HepG2 (cell line): ENCODE measurements at regions not wholly inside any gene's neighbourhood (a gene's known extent, or its start where the extent isn't known, plus 50 kb on each side); places are given as distances from the start of the nearest gene placed in this dataset.

Source experiments
- BORCS8-MEF2B ChIP-seq: sonication (generic); formaldehyde crosslinking; IDR thresholded peaks from 2 replicates; pipeline ENCODE4 v1.8.0; 2022; ENCODE audit warnings: mild to moderate bottlenecking, missing genetic modification reagents
- ESRRA ChIP-seq: sonication (generic); formaldehyde crosslinking; IDR thresholded peaks from 2 replicates; pipeline ENCODE4 v1.5.1; 2020; ENCODE audit warnings: mild to moderate bottlenecking, low read depth, missing genetic modification reagents
- GFI1 ChIP-seq: sonication (generic); formaldehyde crosslinking; IDR thresholded peaks from 2 replicates; pipeline ENCODE4 v1.5.0; 2020; ENCODE audit warnings: missing genetic modification reagents, mild to moderate bottlenecking, borderline replicate concordance
- HES4 ChIP-seq: sonication (generic); formaldehyde crosslinking; IDR thresholded peaks from 2 replicates; pipeline ENCODE4 v1.9.0; 2021; ENCODE audit warnings: mild to moderate bottlenecking, missing genetic modification reagents, borderline replicate concordance
- MIER3 ChIP-seq: IDR thresholded peaks from 2 replicates; pipeline ENCODE4 v1.6.1; 2016; ENCODE audit warnings: missing compliant biosample characterization, borderline replicate concordance
- NONO ChIP-seq, 2 experiments: fragments of 450-650 bp in 1 of 2; sonication (generic) in 1 of 2; formaldehyde crosslinking in 1 of 2; IDR thresholded peaks in 1 of 2; conservative IDR thresholded peaks in 1 of 2; 2 replicates each; pipeline versions ENCODE4 v1.6.1 to v1.8.0; 2017 to 2022; ENCODE audit warnings: mild to moderate bottlenecking in 1 of 2, missing genetic modification reagents in 1 of 2, moderate library complexity in 1 of 2
- SAP130 ChIP-seq: IDR thresholded peaks from 2 replicates; pipeline ENCODE4 v1.6.1; 2016; ENCODE audit warnings: low read depth
- SOX13 ChIP-seq, 3 experiments: fragments of 450-650 bp in 1 of 3; sonication (generic) in 1 of 3; formaldehyde crosslinking in 1 of 3; IDR thresholded peaks in 2 of 3; conservative IDR thresholded peaks in 1 of 3; 2 replicates each; pipeline versions ENCODE4 v1.5.0 to v1.6.1; 2016 to 2020; ENCODE audit warnings: antibody characterized with exemption in 1 of 3, mild to moderate bottlenecking in 1 of 3, missing compliant biosample characterization in 1 of 3, missing genetic modification reagents in 1 of 3, moderate library complexity in 1 of 3
- SP1 ChIP-seq, 2 experiments: fragments of 450-650 bp in 1 of 2; sonication (generic) in 1 of 2; formaldehyde crosslinking in 1 of 2; IDR thresholded peaks; 2 replicates each; pipeline versions ENCODE4 v1.4.0 to v1.6.1; 2016 to 2020; ENCODE audit warnings: missing genetic modification reagents in 1 of 2
- ZC3H13 ChIP-seq: sonication (generic); formaldehyde crosslinking; IDR thresholded peaks from 2 replicates; pipeline ENCODE4 v1.8.1; 2023; ENCODE audit warnings: mild to moderate bottlenecking, missing genetic modification reagents, moderate library complexity
- ZNF121 ChIP-seq: sonication (generic); formaldehyde crosslinking; IDR thresholded peaks from 2 replicates; pipeline ENCODE4 v1.5.0; 2020; ENCODE audit warnings: mild to moderate bottlenecking, missing genetic modification reagents
- ZNF3 ChIP-seq: IDR thresholded peaks from 2 replicates; pipeline ENCODE4 v1.7.0; 2017; ENCODE audit warnings: inconsistent platforms
- ZNF772 ChIP-seq: sonication (generic); formaldehyde crosslinking; IDR thresholded peaks from 2 replicates; pipeline ENCODE4 v1.5.0; 2020; ENCODE audit warnings: mild to moderate bottlenecking, missing genetic modification reagents
- TF ChIP-seq, protein P1 (sequence below): sonication (generic); formaldehyde crosslinking; IDR thresholded peaks from 2 replicates; pipeline ENCODE4 v1.4.0; 2020; ENCODE audit warnings: missing genetic modification reagents
- TF ChIP-seq, protein P2 (sequence below): sonication (generic); formaldehyde crosslinking; IDR thresholded peaks from 2 replicates; pipeline ENCODE4 v1.9.0; 2021; ENCODE audit warnings: missing genetic modification reagents, borderline replicate concordance
- TF ChIP-seq, protein P3 (sequence below): sonication (generic); formaldehyde crosslinking; conservative IDR thresholded peaks from 2 replicates; pipeline ENCODE4 v1.8.0; 2022; ENCODE audit warnings: mild to moderate bottlenecking, moderate library complexity, missing genetic modification reagents
- TF ChIP-seq, protein P4 (sequence below): sonication (generic); formaldehyde crosslinking; IDR thresholded peaks from 2 replicates; pipeline ENCODE4 v1.8.0; 2022; ENCODE audit warnings: mild to moderate bottlenecking, missing genetic modification reagents, borderline replicate concordance
- TF ChIP-seq, protein P5 (sequence below): IDR thresholded peaks from 2 replicates; pipeline ENCODE4 v1.6.1; 2016; ENCODE audit warnings: low read depth

DNA sequence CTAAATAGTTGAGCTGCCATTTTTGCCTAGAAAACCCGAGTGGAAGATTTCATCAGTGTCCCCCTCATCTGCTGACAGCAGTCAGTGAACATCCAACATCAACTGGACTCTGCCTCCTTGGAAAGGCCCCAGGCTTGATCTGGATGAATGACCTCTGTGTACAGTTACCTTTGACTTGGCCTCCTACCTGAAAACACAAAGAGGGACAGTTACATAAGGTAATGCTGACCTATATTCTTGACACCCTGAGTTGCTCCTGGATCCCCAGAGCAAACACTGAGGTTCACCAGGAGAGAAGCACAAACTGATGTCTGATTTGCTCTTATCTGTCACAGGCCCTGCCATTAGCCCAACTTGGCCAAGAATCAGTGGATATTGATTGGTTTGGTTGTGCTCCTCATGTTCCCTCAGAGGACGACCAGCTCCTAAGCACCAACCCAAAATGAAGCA lies 138.9 kb downstream of the PROX1 start (continued):
- TF ChIP-seq, protein P1, sequence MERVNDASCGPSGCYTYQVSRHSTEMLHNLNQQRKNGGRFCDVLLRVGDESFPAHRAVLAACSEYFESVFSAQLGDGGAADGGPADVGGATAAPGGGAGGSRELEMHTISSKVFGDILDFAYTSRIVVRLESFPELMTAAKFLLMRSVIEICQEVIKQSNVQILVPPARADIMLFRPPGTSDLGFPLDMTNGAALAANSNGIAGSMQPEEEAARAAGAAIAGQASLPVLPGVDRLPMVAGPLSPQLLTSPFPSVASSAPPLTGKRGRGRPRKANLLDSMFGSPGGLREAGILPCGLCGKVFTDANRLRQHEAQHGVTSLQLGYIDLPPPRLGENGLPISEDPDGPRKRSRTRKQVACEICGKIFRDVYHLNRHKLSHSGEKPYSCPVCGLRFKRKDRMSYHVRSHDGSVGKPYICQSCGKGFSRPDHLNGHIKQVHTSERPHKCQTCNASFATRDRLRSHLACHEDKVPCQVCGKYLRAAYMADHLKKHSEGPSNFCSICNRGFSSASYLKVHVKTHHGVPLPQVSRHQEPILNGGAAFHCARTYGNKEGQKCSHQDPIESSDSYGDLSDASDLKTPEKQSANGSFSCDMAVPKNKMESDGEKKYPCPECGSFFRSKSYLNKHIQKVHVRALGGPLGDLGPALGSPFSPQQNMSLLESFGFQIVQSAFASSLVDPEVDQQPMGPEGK (CRISPR knock-in tag) = peak; percentile 45; the same call in 1 of the 2 replicates
- peak; percentile 89 for TF ChIP-seq ESRRA
- TF ChIP-seq ZNF772 = 0 out of 2 replicates have a peak, but pooled peaks have one; percentile 58
- TF ChIP-seq, protein P2, sequence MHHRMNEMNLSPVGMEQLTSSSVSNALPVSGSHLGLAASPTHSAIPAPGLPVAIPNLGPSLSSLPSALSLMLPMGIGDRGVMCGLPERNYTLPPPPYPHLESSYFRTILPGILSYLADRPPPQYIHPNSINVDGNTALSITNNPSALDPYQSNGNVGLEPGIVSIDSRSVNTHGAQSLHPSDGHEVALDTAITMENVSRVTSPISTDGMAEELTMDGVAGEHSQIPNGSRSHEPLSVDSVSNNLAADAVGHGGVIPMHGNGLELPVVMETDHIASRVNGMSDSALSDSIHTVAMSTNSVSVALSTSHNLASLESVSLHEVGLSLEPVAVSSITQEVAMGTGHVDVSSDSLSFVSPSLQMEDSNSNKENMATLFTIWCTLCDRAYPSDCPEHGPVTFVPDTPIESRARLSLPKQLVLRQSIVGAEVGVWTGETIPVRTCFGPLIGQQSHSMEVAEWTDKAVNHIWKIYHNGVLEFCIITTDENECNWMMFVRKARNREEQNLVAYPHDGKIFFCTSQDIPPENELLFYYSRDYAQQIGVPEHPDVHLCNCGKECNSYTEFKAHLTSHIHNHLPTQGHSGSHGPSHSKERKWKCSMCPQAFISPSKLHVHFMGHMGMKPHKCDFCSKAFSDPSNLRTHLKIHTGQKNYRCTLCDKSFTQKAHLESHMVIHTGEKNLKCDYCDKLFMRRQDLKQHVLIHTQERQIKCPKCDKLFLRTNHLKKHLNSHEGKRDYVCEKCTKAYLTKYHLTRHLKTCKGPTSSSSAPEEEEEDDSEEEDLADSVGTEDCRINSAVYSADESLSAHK = no peak
- TF ChIP-seq HES4 (CRISPR knock-in tag) = no peak
- no peak for TF ChIP-seq SP1 (IDR thresholded peaks at IDR 0.05)
- no peak for TF ChIP-seq SP1 (CRISPR knock-in tag; IDR thresholded peaks at IDR 0.05)
- TF ChIP-seq ZNF121 (CRISPR knock-in tag) = 0 out of 2 replicates have a peak, but pooled peaks have one; percentile 36
- TF ChIP-seq, protein P3, sequence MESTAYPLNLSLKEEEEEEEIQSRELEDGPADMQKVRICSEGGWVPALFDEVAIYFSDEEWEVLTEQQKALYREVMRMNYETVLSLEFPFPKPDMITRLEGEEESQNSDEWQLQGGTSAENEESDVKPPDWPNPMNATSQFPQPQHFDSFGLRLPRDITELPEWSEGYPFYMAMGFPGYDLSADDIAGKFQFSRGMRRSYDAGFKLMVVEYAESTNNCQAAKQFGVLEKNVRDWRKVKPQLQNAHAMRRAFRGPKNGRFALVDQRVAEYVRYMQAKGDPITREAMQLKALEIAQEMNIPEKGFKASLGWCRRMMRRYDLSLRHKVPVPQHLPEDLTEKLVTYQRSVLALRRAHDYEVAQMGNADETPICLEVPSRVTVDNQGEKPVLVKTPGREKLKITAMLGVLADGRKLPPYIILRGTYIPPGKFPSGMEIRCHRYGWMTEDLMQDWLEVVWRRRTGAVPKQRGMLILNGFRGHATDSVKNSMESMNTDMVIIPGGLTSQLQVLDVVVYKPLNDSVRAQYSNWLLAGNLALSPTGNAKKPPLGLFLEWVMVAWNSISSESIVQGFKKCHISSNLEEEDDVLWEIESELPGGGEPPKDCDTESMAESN (CRISPR knock-in tag) = peak; percentile 51; the same call in 1 of the 2 replicates
- TF ChIP-seq, protein P4, sequence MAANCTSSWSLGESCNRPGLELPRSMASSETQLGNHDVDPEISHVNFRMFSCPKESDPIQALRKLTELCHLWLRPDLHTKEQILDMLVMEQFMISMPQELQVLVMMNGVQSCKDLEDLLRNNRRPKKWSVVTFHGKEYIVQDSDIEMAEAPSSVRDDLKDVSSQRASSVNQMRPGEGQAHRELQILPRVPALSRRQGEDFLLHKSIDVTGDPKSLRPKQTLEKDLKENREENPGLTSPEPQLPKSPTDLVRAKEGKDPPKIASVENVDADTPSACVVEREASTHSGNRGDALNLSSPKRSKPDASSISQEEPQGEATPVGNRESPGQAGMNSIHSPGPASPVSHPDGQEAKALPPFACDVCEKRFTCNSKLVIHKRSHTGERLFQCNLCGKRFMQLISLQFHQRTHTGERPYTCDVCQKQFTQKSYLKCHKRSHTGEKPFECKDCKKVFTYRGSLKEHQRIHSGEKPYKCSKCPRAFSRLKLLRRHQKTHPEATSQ (CRISPR knock-in tag) = peak; percentile 37; the same call in 1 of the 2 replicates
- no peak for TF ChIP-seq SOX13 (IDR thresholded peaks at IDR 0.05)
- peak in 1 of 2 experiments; percentile 92; a peak in 2 of 4 replicates for TF ChIP-seq SOX13 (CRISPR knock-in tag; conservative IDR thresholded peaks at IDR 0.05 in 1 of 2, IDR thresholded peaks at IDR 0.05 in 1 of 2)
- TF ChIP-seq SAP130 = peak; percentile 50
- TF ChIP-seq ZNF3 = no peak
- no peak for TF ChIP-seq ZC3H13 (CRISPR knock-in tag)
- 0 out of 2 replicates have a peak, but pooled peaks have one; percentile 63 for TF ChIP-seq MIER3 (CRISPR knock-in tag)
- 0 out of 2 replicates have a peak, but pooled peaks have one; percentile 25 for TF ChIP-seq BORCS8-MEF2B (CRISPR knock-in tag)
- TF ChIP-seq GFI1 (CRISPR knock-in tag) = peak; percentile 82
- TF ChIP-seq, protein P5, sequence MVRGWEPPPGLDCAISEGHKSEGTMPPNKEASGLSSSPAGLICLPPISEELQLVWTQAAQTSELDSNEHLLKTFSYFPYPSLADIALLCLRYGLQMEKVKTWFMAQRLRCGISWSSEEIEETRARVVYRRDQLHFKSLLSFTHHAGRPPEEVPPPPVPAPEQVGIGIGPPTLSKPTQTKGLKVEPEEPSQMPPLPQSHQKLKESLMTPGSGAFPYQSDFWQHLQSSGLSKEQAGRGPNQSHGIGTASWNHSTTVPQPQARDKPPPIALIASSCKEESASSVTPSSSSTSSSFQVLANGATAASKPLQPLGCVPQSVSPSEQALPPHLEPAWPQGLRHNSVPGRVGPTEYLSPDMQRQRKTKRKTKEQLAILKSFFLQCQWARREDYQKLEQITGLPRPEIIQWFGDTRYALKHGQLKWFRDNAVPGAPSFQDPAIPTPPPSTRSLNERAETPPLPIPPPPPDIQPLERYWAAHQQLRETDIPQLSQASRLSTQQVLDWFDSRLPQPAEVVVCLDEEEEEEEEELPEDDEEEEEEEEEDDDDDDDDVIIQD (CRISPR knock-in tag) = peak; percentile 92; the same call in 1 of the 2 replicates
- TF ChIP-seq NONO (IDR thresholded peaks at IDR 0.05) = no peak
- TF ChIP-seq NONO (CRISPR knock-in tag; conservative IDR thresholded peaks at IDR 0.05) = no peak
